Activated CD8-positive, alpha-beta T cell treated with anti-CD3 and anti-CD28 coated beads for 36 hours (primary cell): ENCODE measurements at regions not wholly inside any gene's neighbourhood (a gene's known extent, or its start where the extent isn't known, plus 50 kb on each side); places are given as distances from the start of the nearest gene placed in this dataset.

Source experiments
- ATAC-seq: fragments of 200-7000 bp; cut with Tn5 transposase; one replicate; pipeline ENCODE4 v1.10.0; 2021; ENCODE audit warnings: mild to moderate bottlenecking, moderate library complexity
- CTCF ChIA-PET: fragments of 350-600 bp; sonication (Branson Sonifier 250); formaldehyde crosslinking; loops from one replicate; lab custom pipeline; 2021; ENCODE audit warnings: antibody characterized with exemption; lab: Charles Lee
- POLR2A ChIA-PET: fragments of 350-600 bp; sonication (Branson Sonifier 250); formaldehyde crosslinking; loops from one replicate; lab custom pipeline; 2021; ENCODE audit warnings: antibody characterized with exemption; lab: Charles Lee
- DNase-seq: peaks from one replicate; pipeline ENCODE4 v3.0.0-alpha.2; 2020
- H3K27ac Mint-ChIP-seq: one replicate; pipeline ENCODE4 v1.8.0; 2021; ENCODE audit warnings: mild to moderate bottlenecking, mixed read lengths
- H3K27me3 Mint-ChIP-seq: one replicate; pipeline ENCODE4 v1.8.0; 2021; ENCODE audit warnings: mixed read lengths
- H3K36me3 Mint-ChIP-seq: one replicate; pipeline ENCODE4 v1.8.0; 2021; ENCODE audit warnings: low read depth, mixed read lengths
- H3K4me1 Mint-ChIP-seq: one replicate; pipeline ENCODE4 v1.8.0; 2021; ENCODE audit warnings: low read depth, mixed read lengths
- H3K4me3 Mint-ChIP-seq: one replicate; pipeline ENCODE4 v1.8.0; 2021; ENCODE audit warnings: mild to moderate bottlenecking, moderate library complexity, mixed read lengths
- H3K9me3 Mint-ChIP-seq: one replicate; pipeline ENCODE4 v1.8.0; 2021; ENCODE audit warnings: mixed read lengths
- intact Hi-C: fragments of 100-400 bp; cut with micrococcal nuclease; formaldehyde crosslinking; loops from one replicate; pipeline ENCODE4 v1.10.0; 2022
- TF ChIP-seq, protein P1 (sequence below): fragments of 200-600 bp; IDR thresholded peaks from one replicate; pipeline ENCODE4 v1.8.0; 2022; ENCODE audit warnings: antibody characterized with exemption, mild to moderate bottlenecking

DNA sequence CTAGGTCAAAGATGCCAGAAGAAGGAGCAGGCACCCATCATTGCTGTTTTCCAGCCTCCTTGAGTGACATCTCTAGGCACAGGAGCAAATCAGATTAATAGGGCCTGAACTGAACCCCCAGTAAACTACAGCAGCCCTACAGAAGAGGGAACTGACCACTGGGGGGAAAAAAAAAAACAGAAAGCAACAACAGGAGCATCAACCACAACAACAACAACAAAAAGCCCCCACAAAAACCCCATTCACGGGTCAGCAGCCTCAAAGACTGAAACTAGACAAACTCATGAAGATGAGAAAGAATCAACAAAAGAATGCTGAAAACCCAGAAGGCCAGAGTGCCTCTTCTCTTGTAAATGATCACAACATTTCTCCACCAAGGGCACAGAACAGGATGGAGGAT lies 537.4 kb upstream of the BTBD3 start:
- DNase-seq (no peak), ATAC-seq (no peak)
- H3K4me1 Mint-ChIP-seq: no peaks in the 10 kb centered on the region
- CTCF ChIA-PET: no interaction called here
- POLR2A ChIA-PET: no interaction called here
- H3K36me3 Mint-ChIP-seq: no peaks in the 10 kb centered on the region
- no peak overlapping the region for H3K27ac Mint-ChIP-seq
- H3K9me3 Mint-ChIP-seq: peaks cover 3% of the 10 kb centered on the region
- TF ChIP-seq, protein P1, sequence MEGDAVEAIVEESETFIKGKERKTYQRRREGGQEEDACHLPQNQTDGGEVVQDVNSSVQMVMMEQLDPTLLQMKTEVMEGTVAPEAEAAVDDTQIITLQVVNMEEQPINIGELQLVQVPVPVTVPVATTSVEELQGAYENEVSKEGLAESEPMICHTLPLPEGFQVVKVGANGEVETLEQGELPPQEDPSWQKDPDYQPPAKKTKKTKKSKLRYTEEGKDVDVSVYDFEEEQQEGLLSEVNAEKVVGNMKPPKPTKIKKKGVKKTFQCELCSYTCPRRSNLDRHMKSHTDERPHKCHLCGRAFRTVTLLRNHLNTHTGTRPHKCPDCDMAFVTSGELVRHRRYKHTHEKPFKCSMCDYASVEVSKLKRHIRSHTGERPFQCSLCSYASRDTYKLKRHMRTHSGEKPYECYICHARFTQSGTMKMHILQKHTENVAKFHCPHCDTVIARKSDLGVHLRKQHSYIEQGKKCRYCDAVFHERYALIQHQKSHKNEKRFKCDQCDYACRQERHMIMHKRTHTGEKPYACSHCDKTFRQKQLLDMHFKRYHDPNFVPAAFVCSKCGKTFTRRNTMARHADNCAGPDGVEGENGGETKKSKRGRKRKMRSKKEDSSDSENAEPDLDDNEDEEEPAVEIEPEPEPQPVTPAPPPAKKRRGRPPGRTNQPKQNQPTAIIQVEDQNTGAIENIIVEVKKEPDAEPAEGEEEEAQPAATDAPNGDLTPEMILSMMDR: no peak
- intact Hi-C loops: no loop called here
- no peaks in the 10 kb centered on the region for H3K27me3 Mint-ChIP-seq
- H3K4me3 Mint-ChIP-seq: no peak overlapping the region

DNA sequence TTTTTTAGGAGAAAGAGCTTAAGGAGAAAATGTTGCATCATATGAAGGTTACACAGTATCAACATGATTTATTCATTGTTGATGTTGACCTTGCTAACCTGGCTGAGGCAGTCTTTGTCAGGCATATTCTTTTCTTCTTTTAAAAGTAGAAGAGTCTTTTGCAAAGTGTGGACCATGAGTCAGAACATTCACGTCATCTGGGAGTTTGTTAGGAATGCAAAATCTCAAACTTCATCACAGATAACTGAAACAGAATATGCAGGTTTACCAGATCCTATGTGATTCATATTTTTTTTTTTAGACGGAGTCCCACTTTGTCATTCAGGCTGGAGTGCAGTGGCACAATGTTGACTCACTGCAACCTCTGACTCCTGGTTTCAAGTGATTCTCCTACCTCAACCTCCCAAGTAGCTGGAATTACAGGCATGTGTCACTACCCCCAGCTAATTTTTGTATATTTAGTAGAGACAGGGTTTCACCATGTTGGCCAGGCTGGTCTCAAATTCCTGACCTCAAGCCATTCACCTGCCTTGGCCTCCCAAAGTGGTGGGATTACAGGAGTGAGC lies 530.4 kb upstream of the BTBD3 start:
- ChIA-PET CTCF (no interaction called here), POLR2A (no interaction called here)
- Mint-ChIP-seq H3K36me3 (no peaks in the 10 kb centered on the region), H3K4me3 (no peak overlapping the region), H3K9me3 (peaks cover 1% of the 10 kb centered on the region), H3K27me3 (no peaks in the 10 kb centered on the region), H3K4me1 (no peaks in the 10 kb centered on the region), H3K27ac (no peak overlapping the region)
- ATAC-seq (no peak), DNase-seq (no peak)
- TF ChIP-seq, protein P1: no peak
- intact Hi-C loops: no loop called here

DNA sequence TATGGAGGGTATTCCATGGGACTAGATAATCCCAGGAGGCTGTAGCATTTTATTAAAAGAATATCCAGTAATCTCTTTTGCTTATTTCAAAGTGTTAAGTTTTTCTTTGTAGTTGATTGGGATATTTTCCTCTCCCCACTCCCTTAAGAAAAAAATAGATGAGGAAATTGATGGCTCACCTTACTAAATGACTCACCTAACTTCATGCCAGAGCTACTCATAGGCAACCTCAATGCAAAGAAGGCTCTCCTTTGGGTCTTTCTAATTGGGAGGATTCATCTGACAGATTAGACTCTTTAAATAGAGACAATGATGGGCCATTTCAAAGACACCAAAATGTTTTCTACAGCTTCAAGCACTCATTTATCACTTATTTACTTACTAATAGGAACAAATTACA lies 528.5 kb upstream of the BTBD3 start:
- peaks cover 1% of the 10 kb centered on the region for H3K9me3 Mint-ChIP-seq

DNA sequence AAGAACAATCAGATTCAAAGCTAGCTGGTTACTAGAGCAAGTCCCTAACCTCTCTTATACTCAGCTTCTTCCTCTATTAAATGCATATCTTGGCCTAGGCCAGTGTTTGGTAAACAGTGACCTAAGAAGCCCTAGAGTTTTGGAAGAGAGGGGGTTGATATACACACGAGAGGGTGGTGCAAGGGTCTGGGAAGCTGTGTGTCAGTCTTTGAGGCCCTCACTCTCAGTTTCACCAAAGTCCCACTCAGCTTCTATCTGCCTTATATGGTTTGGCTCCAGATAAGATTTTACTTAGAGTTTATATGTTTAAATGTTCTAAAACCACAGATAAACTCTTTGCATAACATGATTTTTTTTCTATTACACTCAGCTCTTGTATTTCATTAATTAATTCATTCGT lies 526.1 kb upstream of the BTBD3 start:
- DNase-seq: no peak
- no peak for ATAC-seq
- intact Hi-C loops: no loop called here
- POLR2A ChIA-PET: no interaction called here
- Mint-ChIP-seq H3K4me1 (no peaks in the 10 kb centered on the region), H3K27ac (no peak overlapping the region), H3K36me3 (no peaks in the 10 kb centered on the region), H3K4me3 (no peak overlapping the region), H3K27me3 (no peaks in the 10 kb centered on the region), H3K9me3 (no peaks in the 10 kb centered on the region)
- TF ChIP-seq, protein P1: no peak
- CTCF ChIA-PET: no interaction called here

More for the DNA sequence above, 528.5 kb upstream of the BTBD3 start:
- Mint-ChIP-seq H3K4me1 (no peaks in the 10 kb centered on the region), H3K36me3 (no peaks in the 10 kb centered on the region), H3K4me3 (no peak overlapping the region), H3K27ac (no peak overlapping the region), H3K27me3 (no peaks in the 10 kb centered on the region)
- TF ChIP-seq, protein P1: no peak
- intact Hi-C loops: no loop called here
- ChIA-PET POLR2A (no interaction called here), CTCF (no interaction called here)
- ATAC-seq: no peak
- no peak for DNase-seq

DNA sequence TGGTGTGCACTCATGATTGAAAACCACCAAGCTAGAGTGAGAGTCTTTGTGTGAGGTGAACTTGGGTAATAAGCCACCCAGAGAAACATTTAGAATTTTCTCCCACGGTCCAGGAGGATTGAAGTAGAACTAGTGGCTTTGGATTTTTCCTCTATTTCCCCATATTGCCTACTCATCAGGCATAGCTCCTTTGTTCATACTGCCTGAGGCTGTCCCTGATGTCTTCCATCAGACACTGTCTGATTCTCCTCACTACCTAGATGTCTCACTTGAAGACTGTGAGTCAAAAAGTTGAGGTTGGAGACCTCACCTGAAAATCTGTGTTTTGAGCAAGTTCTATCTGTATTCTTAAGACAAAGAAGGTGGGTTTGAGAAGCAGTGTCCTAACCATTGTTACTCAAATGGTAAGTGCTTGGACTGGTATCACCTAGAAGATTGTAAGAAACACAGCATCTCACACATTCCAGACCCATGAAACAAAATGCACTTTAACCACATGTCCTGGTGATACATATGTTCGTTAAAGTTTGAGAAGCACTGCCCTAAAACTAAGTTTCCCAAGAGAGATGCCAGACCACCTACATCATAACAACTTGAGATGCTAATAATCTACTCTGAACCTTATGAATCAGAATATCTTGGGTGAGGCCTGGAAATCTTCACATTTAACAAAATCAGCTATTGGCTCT lies 523.4 kb upstream of the BTBD3 start:
- Mint-ChIP-seq H3K27me3 (no peaks in the 10 kb centered on the region), H3K27ac (no peak overlapping the region), H3K4me3 (no peak overlapping the region), H3K4me1 (no peaks in the 10 kb centered on the region), H3K9me3 (no peaks in the 10 kb centered on the region), H3K36me3 (no peaks in the 10 kb centered on the region)
- TF ChIP-seq, protein P1: no peak
- ChIA-PET POLR2A (no interaction called here), CTCF (no interaction called here)
- intact Hi-C loops: no loop called here
- no peak for ATAC-seq
- DNase-seq: no peak
